ENCODE measurements at regions not wholly inside any gene's neighbourhood (a gene's known extent, or its start where the extent isn't known, plus 50 kb on each side); places are given as distances from the start of the nearest gene placed in this dataset.

GRCh38 chr4:177499537-177499936, 57.3 kb upstream of the AGA start:
- H3K9me3 ChIP-seq (replicated peaks; ENCODE audit: control insufficient read depth, insufficient read depth, low read length) = no peaks in the 10 kb centered on the region
- no peak overlapping the region for H2AFZ ChIP-seq (ENCODE audit: control insufficient read depth, low read depth, low read length)
- no peaks in the 10 kb centered on the region for H4K20me1 ChIP-seq (ENCODE audit: control insufficient read depth, insufficient read depth)
- POLR2A ChIA-PET = no interaction called here
- WGBS (ENCODE audit: insufficient coverage, insufficient replicate concordance, low lambda C conversion rate, missing lambda C conversion rate) = 47% methylated on average over 8 of the region's 14 CpGs
- no peaks in the 10 kb centered on the region for H3K27me3 ChIP-seq (replicated peaks in 1 of 2; ENCODE audit: control insufficient read depth in 2 of 2, insufficient read depth in 2 of 2, low read length in 1 of 2)
- DNase-seq (ENCODE audit: low read depth, low spot score) (no peak), FAIRE-seq (no peak), ATAC-seq (no peak)
- no peak overlapping the region for H3K4me3 ChIP-seq
- RAD21 ChIA-PET (ENCODE audit: unreplicated experiment) = no interaction called here
- CTCF ChIA-PET = no interaction called here
- intact Hi-C loops (cut with micrococcal nuclease; ENCODE audit: unreplicated experiment) = no loop called here
- H3K27ac ChIP-seq (ENCODE audit: control insufficient read depth, insufficient read depth) = no peak overlapping the region
- no peaks in the 10 kb centered on the region for H3K79me2 ChIP-seq (ENCODE audit: control insufficient read depth, insufficient read depth, low read length)
- no peaks in the 10 kb centered on the region for H3K36me3 ChIP-seq (ENCODE audit: control insufficient read depth in 2 of 2, insufficient read depth in 2 of 2, low read length in 1 of 2)
- TF ChIP-seq MEF2B (IDR thresholded peaks at IDR 0.05; ENCODE audit: partially characterized antibody, poor library complexity, severe bottlenecking) = no peak
- TF ChIP-seq TCF7 (IDR thresholded peaks at IDR 0.05; ENCODE audit: borderline replicate concordance) = no peak
- TF ChIP-seq TAF1 (IDR thresholded peaks at IDR 0.05; ENCODE audit: borderline replicate concordance, low read depth, low read length) = no peak
- TF ChIP-seq, protein P1, sequence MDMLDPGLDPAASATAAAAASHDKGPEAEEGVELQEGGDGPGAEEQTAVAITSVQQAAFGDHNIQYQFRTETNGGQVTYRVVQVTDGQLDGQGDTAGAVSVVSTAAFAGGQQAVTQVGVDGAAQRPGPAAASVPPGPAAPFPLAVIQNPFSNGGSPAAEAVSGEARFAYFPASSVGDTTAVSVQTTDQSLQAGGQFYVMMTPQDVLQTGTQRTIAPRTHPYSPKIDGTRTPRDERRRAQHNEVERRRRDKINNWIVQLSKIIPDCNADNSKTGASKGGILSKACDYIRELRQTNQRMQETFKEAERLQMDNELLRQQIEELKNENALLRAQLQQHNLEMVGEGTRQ (IDR thresholded peaks at IDR 0.05; ENCODE audit: borderline replicate concordance, low read depth, low read length) = no peak
- TF ChIP-seq, protein P2, sequence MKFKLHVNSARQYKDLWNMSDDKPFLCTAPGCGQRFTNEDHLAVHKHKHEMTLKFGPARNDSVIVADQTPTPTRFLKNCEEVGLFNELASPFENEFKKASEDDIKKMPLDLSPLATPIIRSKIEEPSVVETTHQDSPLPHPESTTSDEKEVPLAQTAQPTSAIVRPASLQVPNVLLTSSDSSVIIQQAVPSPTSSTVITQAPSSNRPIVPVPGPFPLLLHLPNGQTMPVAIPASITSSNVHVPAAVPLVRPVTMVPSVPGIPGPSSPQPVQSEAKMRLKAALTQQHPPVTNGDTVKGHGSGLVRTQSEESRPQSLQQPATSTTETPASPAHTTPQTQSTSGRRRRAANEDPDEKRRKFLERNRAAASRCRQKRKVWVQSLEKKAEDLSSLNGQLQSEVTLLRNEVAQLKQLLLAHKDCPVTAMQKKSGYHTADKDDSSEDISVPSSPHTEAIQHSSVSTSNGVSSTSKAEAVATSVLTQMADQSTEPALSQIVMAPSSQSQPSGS (IDR thresholded peaks at IDR 0.05; ENCODE audit: low read length) = no peak
- no peak for TF ChIP-seq PRDM15 (CRISPR knock-in tag; IDR thresholded peaks at IDR 0.05)
- TF ChIP-seq, protein P3, sequence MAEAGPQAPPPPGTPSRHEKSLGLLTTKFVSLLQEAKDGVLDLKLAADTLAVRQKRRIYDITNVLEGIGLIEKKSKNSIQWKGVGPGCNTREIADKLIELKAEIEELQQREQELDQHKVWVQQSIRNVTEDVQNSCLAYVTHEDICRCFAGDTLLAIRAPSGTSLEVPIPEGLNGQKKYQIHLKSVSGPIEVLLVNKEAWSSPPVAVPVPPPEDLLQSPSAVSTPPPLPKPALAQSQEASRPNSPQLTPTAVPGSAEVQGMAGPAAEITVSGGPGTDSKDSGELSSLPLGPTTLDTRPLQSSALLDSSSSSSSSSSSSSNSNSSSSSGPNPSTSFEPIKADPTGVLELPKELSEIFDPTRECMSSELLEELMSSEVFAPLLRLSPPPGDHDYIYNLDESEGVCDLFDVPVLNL (IDR thresholded peaks at IDR 0.05; ENCODE audit: low read depth, low read length) = no peak
- TF ChIP-seq, protein P4, sequence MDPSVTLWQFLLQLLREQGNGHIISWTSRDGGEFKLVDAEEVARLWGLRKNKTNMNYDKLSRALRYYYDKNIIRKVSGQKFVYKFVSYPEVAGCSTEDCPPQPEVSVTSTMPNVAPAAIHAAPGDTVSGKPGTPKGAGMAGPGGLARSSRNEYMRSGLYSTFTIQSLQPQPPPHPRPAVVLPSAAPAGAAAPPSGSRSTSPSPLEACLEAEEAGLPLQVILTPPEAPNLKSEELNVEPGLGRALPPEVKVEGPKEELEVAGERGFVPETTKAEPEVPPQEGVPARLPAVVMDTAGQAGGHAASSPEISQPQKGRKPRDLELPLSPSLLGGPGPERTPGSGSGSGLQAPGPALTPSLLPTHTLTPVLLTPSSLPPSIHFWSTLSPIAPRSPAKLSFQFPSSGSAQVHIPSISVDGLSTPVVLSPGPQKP (IDR thresholded peaks at IDR 0.05; ENCODE audit: low read depth, low read length) = no peak
- SMC1A ChIA-PET (ENCODE audit: uncharacterized antibody, unreplicated experiment) = no interaction called here
- BruUV-seq (replicated peaks) = no TSS peak
- H3K9ac ChIP-seq (ENCODE audit: control insufficient read depth, insufficient read depth, low read length) = no peak overlapping the region
- in situ Hi-C loops (cut with MboI) = no loop called here
- H3K4me1 ChIP-seq (ENCODE audit: control insufficient read depth, insufficient read depth, low read length) = no peaks in the 10 kb centered on the region
- no peak overlapping the region for H3K4me2 ChIP-seq (ENCODE audit: control insufficient read depth, insufficient read depth)

All from GM12878 (cell line).